Right lobe of liver (tissue), 4 donors: ENCODE measurements at regions not wholly inside any gene's neighbourhood (a gene's known extent, or its start where the extent isn't known, plus 50 kb on each side); places are given as distances from the start of the nearest gene placed in this dataset.
"Not testable (repeated sequence)": the region's sequence is repeated elsewhere in the genome, so short reads cannot be mapped to it uniquely, and the experiment has no call there.

Experiments used
- CTCF ChIP-seq, 4 donors: fragments of 200-600 bp in 3 of 4; fragments of 450-650 bp in 1 of 4; IDR thresholded peaks; one replicate each; pipeline versions ENCODE4 v1.5.1 to v1.8.0; 2016 to 2022; ENCODE audit warnings: antibody characterized with exemption in 4 of 4, mild to moderate bottlenecking in 2 of 4
- POLR2A ChIP-seq: fragments of 450-650 bp; IDR thresholded peaks from one replicate; pipeline ENCODE4 v1.6.1; 2017; ENCODE audit warnings: antibody characterized with exemption, mild to moderate bottlenecking
- donor health status: DM: no; HTN: no; CAD: no.
- donor health status: DM: no; HTN: no; CAD: no.
- donor health status: DM: no; HTN: yes; CAD: no.

GRCh38 chr9:43112846-43113245 lies 929.4 kb downstream of the SPATA31A6 start:
- not testable (repeated sequence) for TF ChIP-seq CTCF (IDR thresholded peaks at IDR 0.05); POLR2A
